Activated CD8-positive, alpha-beta T cell treated with anti-CD3 and anti-CD28 coated beads for 36 hours (primary cell): ENCODE measurements at regions not wholly inside any gene's neighbourhood (a gene's known extent, or its start where the extent isn't known, plus 50 kb on each side); places are given as distances from the start of the nearest gene placed in this dataset.
"Not testable (repeated sequence)": the region's sequence is repeated elsewhere in the genome, so short reads cannot be mapped to it uniquely, and the experiment has no call there.

Experiments used
- ATAC-seq: fragments of 200-7000 bp; cut with Tn5 transposase; one replicate; pipeline ENCODE4 v1.10.0; 2021; ENCODE audit warnings: mild to moderate bottlenecking, moderate library complexity
- CTCF ChIA-PET: fragments of 350-600 bp; sonication (Branson Sonifier 250); formaldehyde crosslinking; loops from one replicate; lab custom pipeline; 2021; ENCODE audit warnings: antibody characterized with exemption; lab: Charles Lee
- POLR2A ChIA-PET: fragments of 350-600 bp; sonication (Branson Sonifier 250); formaldehyde crosslinking; loops from one replicate; lab custom pipeline; 2021; ENCODE audit warnings: antibody characterized with exemption; lab: Charles Lee
- DNase-seq: peaks from one replicate; pipeline ENCODE4 v3.0.0-alpha.2; 2020
- H3K27ac Mint-ChIP-seq: one replicate; pipeline ENCODE4 v1.8.0; 2021; ENCODE audit warnings: mild to moderate bottlenecking, mixed read lengths
- H3K27me3 Mint-ChIP-seq: one replicate; pipeline ENCODE4 v1.8.0; 2021; ENCODE audit warnings: mixed read lengths
- H3K36me3 Mint-ChIP-seq: one replicate; pipeline ENCODE4 v1.8.0; 2021; ENCODE audit warnings: low read depth, mixed read lengths
- H3K4me1 Mint-ChIP-seq: one replicate; pipeline ENCODE4 v1.8.0; 2021; ENCODE audit warnings: low read depth, mixed read lengths
- H3K4me3 Mint-ChIP-seq: one replicate; pipeline ENCODE4 v1.8.0; 2021; ENCODE audit warnings: mild to moderate bottlenecking, moderate library complexity, mixed read lengths
- H3K9me3 Mint-ChIP-seq: one replicate; pipeline ENCODE4 v1.8.0; 2021; ENCODE audit warnings: mixed read lengths
- CTCF ChIP-seq: fragments of 200-600 bp; IDR thresholded peaks from one replicate; pipeline ENCODE4 v1.8.0; 2022; ENCODE audit warnings: antibody characterized with exemption, mild to moderate bottlenecking
- intact Hi-C: fragments of 100-400 bp; cut with micrococcal nuclease; formaldehyde crosslinking; loops from one replicate; pipeline ENCODE4 v1.10.0; 2022

GRCh38 chr10:76769161-76769560, 868.4 kb downstream of the KCNMA1 start:
- Mint-ChIP-seq H3K9me3 (peaks cover 2% of the 10 kb centered on the region), H3K36me3 (no peaks in the 10 kb centered on the region), H3K27ac (no peak overlapping the region), H3K4me3 (no peak overlapping the region), H3K4me1 (no peaks in the 10 kb centered on the region), H3K27me3 (no peaks in the 10 kb centered on the region)
- TF ChIP-seq CTCF: no peak
- CTCF ChIA-PET: no interaction called here
- POLR2A ChIA-PET: no interaction called here
- no peak for DNase-seq
- ATAC-seq: no peak
- intact Hi-C loops: no loop called here

- ChIA-PET POLR2A (no interaction called here), CTCF (no interaction called here)
- no peak for TF ChIP-seq CTCF
- no peaks in the 10 kb centered on the region for H3K27me3 Mint-ChIP-seq
- no peak overlapping the region for H3K27ac Mint-ChIP-seq
- intact Hi-C loops: no loop called here
- H3K4me1 Mint-ChIP-seq: no peaks in the 10 kb centered on the region
- H3K4me3 Mint-ChIP-seq: no peak overlapping the region
- ATAC-seq (no peak), DNase-seq (no peak)
- H3K36me3 Mint-ChIP-seq: no peaks in the 10 kb centered on the region
- H3K9me3 Mint-ChIP-seq: no peaks in the 10 kb centered on the region
These were observed 870.9 kb downstream of the KCNMA1 start for GRCh38 chr10:76766682-76767081.

GRCh38 chr10:76764921-76765320, 872.7 kb downstream of the KCNMA1 start:
- ATAC-seq, H3K9me3 Mint-ChIP-seq, H3K27me3 Mint-ChIP-seq, CTCF ChIA-PET, POLR2A ChIA-PET, H3K4me3 Mint-ChIP-seq, H3K27ac Mint-ChIP-seq, H3K4me1 Mint-ChIP-seq, DNase-seq, H3K36me3 Mint-ChIP-seq, intact Hi-C loops: not testable (repeated sequence)

DNA sequence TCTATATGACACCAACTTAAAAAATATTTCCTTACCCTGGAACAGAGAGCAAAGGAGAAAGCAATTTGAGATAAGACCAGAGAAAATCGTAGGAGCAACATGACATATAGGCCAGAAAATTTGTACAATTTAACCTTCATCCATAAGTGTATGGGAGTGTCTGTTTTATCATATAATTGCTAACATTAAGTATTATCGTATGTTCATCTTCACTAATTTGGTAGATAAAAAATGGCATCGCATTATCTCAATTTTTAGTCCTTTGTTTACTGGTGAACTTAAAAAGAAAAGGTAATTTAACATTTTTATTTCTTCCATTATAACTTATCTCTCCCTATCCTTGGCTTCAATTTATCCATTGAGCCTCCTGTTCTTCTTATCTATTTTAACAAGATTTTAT, 873.4 kb downstream of the KCNMA1 start:
- ATAC-seq: no peak

GRCh38 chr10:76763376-76763775, 874.2 kb downstream of the KCNMA1 start:
- ATAC-seq: no peak
- intact Hi-C loops: no loop called here
- DNase-seq: no peak
- Mint-ChIP-seq H3K27ac (no peak overlapping the region), H3K4me1 (no peaks in the 10 kb centered on the region), H3K27me3 (no peaks in the 10 kb centered on the region), H3K4me3 (no peak overlapping the region), H3K9me3 (no peaks in the 10 kb centered on the region), H3K36me3 (no peaks in the 10 kb centered on the region)
- CTCF ChIA-PET: no interaction called here
- POLR2A ChIA-PET: no interaction called here
- no peak for TF ChIP-seq CTCF

More for the DNA sequence above, 873.4 kb downstream of the KCNMA1 start:
- H3K4me1 Mint-ChIP-seq: no peaks in the 10 kb centered on the region
- H3K9me3 Mint-ChIP-seq: no peaks in the 10 kb centered on the region
- no peak for DNase-seq
- ChIA-PET POLR2A (no interaction called here), CTCF (no interaction called here)
- H3K4me3 Mint-ChIP-seq: no peak overlapping the region
- H3K27ac Mint-ChIP-seq: no peak overlapping the region
- H3K36me3 Mint-ChIP-seq: no peaks in the 10 kb centered on the region
- intact Hi-C loops: no loop called here
- TF ChIP-seq CTCF: no peak
- H3K27me3 Mint-ChIP-seq: no peaks in the 10 kb centered on the region

- intact Hi-C loops: no loop called here
- DNase-seq: no peak
- H3K4me3 Mint-ChIP-seq: no peak overlapping the region
- H3K27ac Mint-ChIP-seq: no peak overlapping the region
- no peaks in the 10 kb centered on the region for H3K4me1 Mint-ChIP-seq
- H3K27me3 Mint-ChIP-seq: no peaks in the 10 kb centered on the region
- no peaks in the 10 kb centered on the region for H3K9me3 Mint-ChIP-seq
- ATAC-seq: no peak
- no peak for TF ChIP-seq CTCF
- ChIA-PET CTCF (no interaction called here), POLR2A (no interaction called here)
- H3K36me3 Mint-ChIP-seq: no peaks in the 10 kb centered on the region
These were observed 877.9 kb downstream of the KCNMA1 start for GRCh38 chr10:76759681-76760080.
